Upper lobe of left lung (tissue), 4 donors: ENCODE measurements at regions not wholly inside any gene's neighbourhood (a gene's known extent, or its start where the extent isn't known, plus 50 kb on each side); places are given as distances from the start of the nearest gene placed in this dataset.

Experiments
- CTCF ChIP-seq, 6 experiments: fragments of 450-650 bp in 4 of 6; fragments of 200-600 bp in 2 of 6; sonication (generic) in 2 of 6; IDR thresholded peaks; one replicate each; pipeline ENCODE4 v1.5.1; 2016 to 2019; ENCODE audit warnings: antibody characterized with exemption in 6 of 6
- EP300 ChIP-seq, 4 donors: sonication (generic); formaldehyde crosslinking; IDR thresholded peaks; one replicate each; pipeline ENCODE4 v1.5.1; 2017; ENCODE audit warnings: antibody characterized with exemption in 4 of 4, control low read depth in 2 of 4

- TF ChIP-seq CTCF (IDR thresholded peaks at IDR 0.05) (no peak), EP300 (IDR thresholded peaks at IDR 0.05) (no peak)
Measured at GRCh38 chr9:91066042-91066415, 264.4 kb downstream of the SYK start.
